HEK293 (cell line): ENCODE measurements at regions not wholly inside any gene's neighbourhood (a gene's known extent, or its start where the extent isn't known, plus 50 kb on each side); places are given as distances from the start of the nearest gene placed in this dataset.
"Not testable (repeated sequence)": the region's sequence is repeated elsewhere in the genome, so short reads cannot be mapped to it uniquely, and the experiment has no call there.

Experiments used
- CTCF ChIA-PET: fragments of 350-600 bp; formaldehyde crosslinking; extraction: SDS; loops from one replicate; lab custom pipeline; 2021; ENCODE audit warnings: antibody characterized with exemption; lab: Yijun Ruan, JAX
- POLR2A ChIA-PET: fragments of 300-600 bp; formaldehyde crosslinking; extraction: SDS; loops from one replicate; lab custom pipeline; 2020; ENCODE audit warnings: antibody characterized with exemption, inconsistent platforms; lab: Yijun Ruan, JAX
- H3K27ac ChIP-seq: fragments of 200-500 bp; sonication (Bioruptor generic); 2 replicates; pipeline ENCODE4 v1.5.1; 2014; ENCODE audit warnings: low read depth, low read length, control low read depth, inconsistent platforms; ENCODE audit errors: extremely low read depth
- H3K36me3 ChIP-seq, 2 experiments: fragments of 200-500 bp in 1 of 2; sonication (Bioruptor generic) in 1 of 2; 1 replicate in 1 of 2; 2 replicates in 1 of 2; pipeline ENCODE4 v1.5.1; 2014 to 2017; ENCODE audit warnings: inconsistent platforms in 2 of 2, low read length in 2 of 2; ENCODE audit not compliant: control insufficient read depth in 2 of 2, insufficient read depth in 1 of 2
- H3K4me1 ChIP-seq: fragments of 200-500 bp; sonication (Bioruptor generic); 2 replicates; pipeline ENCODE4 v1.5.1; 2014; ENCODE audit warnings: mild to moderate bottlenecking, low read length, inconsistent platforms; ENCODE audit not compliant: control insufficient read depth, insufficient read depth
- H3K4me3 ChIP-seq: 2 replicates; pipeline ENCODE4 v1.5.1; 2011; ENCODE audit warnings: low read depth, mild to moderate bottlenecking, control low read depth, low read length, moderate library complexity
- H3K9me3 ChIP-seq: fragments of 200-500 bp; sonication (Bioruptor generic); 2 replicates; pipeline ENCODE4 v1.5.1; 2014; ENCODE audit warnings: low read depth, low read length, inconsistent platforms; ENCODE audit not compliant: control insufficient read depth, insufficient read depth
- KLF1 ChIP-seq: fragments of 450-650 bp; formaldehyde crosslinking; IDR thresholded peaks from 2 replicates; pipeline ENCODE4 v1.5.1; 2016; ENCODE audit warnings: missing biosample characterization, missing genetic modification characterization
- RBAK ChIP-seq: fragments of 450-650 bp; formaldehyde crosslinking; IDR thresholded peaks from 2 replicates; pipeline ENCODE4 v1.5.1; 2016; ENCODE audit warnings: missing biosample characterization, missing genetic modification characterization
- SP3 ChIP-seq: fragments of 450-650 bp; formaldehyde crosslinking; IDR thresholded peaks from 2 replicates; pipeline ENCODE4 v1.5.1; 2016; ENCODE audit warnings: missing biosample characterization, missing genetic modification characterization
- ZFHX2 ChIP-seq: fragments of 450-650 bp; formaldehyde crosslinking; conservative IDR thresholded peaks from 2 replicates; pipeline ENCODE4 v1.5.1; 2016; ENCODE audit warnings: missing biosample characterization, missing genetic modification characterization
- ZFP69B ChIP-seq: fragments of 450-650 bp; formaldehyde crosslinking; IDR thresholded peaks from 2 replicates; pipeline ENCODE4 v1.5.1; 2016; ENCODE audit warnings: missing biosample characterization, missing genetic modification characterization
- ZNF19 ChIP-seq: fragments of 450-650 bp; formaldehyde crosslinking; IDR thresholded peaks from 2 replicates; pipeline ENCODE4; 2016; ENCODE audit warnings: missing biosample characterization, missing genetic modification characterization, low read depth
- ZNF302 ChIP-seq: fragments of 450-650 bp; formaldehyde crosslinking; IDR thresholded peaks from 2 replicates; pipeline ENCODE4 v1.5.1; 2016; ENCODE audit warnings: missing biosample characterization, missing genetic modification characterization, low read depth
- ZNF391 ChIP-seq: fragments of 450-650 bp; formaldehyde crosslinking; IDR thresholded peaks from 2 replicates; pipeline ENCODE4 v1.5.1; 2016; ENCODE audit warnings: low read depth, missing biosample characterization, missing genetic modification characterization, borderline replicate concordance
- ZNF629 ChIP-seq: fragments of 450-650 bp; formaldehyde crosslinking; IDR thresholded peaks from 2 replicates; pipeline ENCODE4 v1.5.1; 2017; ENCODE audit warnings: missing biosample characterization, missing genetic modification characterization
- ZNF768 ChIP-seq: fragments of 450-650 bp; formaldehyde crosslinking; IDR thresholded peaks from 2 replicates; pipeline ENCODE4 v1.5.1; 2018; ENCODE audit warnings: missing biosample characterization, mild to moderate bottlenecking, missing genetic modification characterization
- ZNF837 ChIP-seq: fragments of 450-650 bp; formaldehyde crosslinking; IDR thresholded peaks from 2 replicates; pipeline ENCODE4 v1.5.1; 2016; ENCODE audit warnings: missing biosample characterization, missing genetic modification characterization
- TF ChIP-seq, protein P1 (sequence below): fragments of 450-650 bp; formaldehyde crosslinking; IDR thresholded peaks from 2 replicates; pipeline ENCODE4 v1.5.1; 2016; ENCODE audit warnings: missing biosample characterization, missing genetic modification characterization
- TF ChIP-seq, protein P2 (sequence below): fragments of 450-650 bp; formaldehyde crosslinking; IDR thresholded peaks from 2 replicates; pipeline ENCODE4 v1.5.1; 2016; ENCODE audit warnings: missing biosample characterization, missing genetic modification characterization
- TF ChIP-seq, protein P3 (sequence below): fragments of 450-650 bp; formaldehyde crosslinking; IDR thresholded peaks from 2 replicates; pipeline ENCODE4 v1.5.1; 2016; ENCODE audit warnings: missing biosample characterization, missing genetic modification characterization
- TF ChIP-seq, protein P4 (sequence below): fragments of 450-650 bp; IDR thresholded peaks from 2 replicates; pipeline ENCODE4 v1.5.1; 2018; ENCODE audit warnings: missing biosample characterization, mild to moderate bottlenecking, missing genetic modification characterization
- TF ChIP-seq, protein P5 (sequence below): fragments of 450-650 bp; formaldehyde crosslinking; IDR thresholded peaks from 2 replicates; pipeline ENCODE4 v1.5.1; 2016; ENCODE audit warnings: missing biosample characterization, missing genetic modification characterization
- TF ChIP-seq, protein P6 (sequence below): fragments of 450-650 bp; formaldehyde crosslinking; IDR thresholded peaks from 2 replicates; pipeline ENCODE4 v1.5.1; 2017; ENCODE audit warnings: missing biosample characterization, missing genetic modification characterization

DNA sequence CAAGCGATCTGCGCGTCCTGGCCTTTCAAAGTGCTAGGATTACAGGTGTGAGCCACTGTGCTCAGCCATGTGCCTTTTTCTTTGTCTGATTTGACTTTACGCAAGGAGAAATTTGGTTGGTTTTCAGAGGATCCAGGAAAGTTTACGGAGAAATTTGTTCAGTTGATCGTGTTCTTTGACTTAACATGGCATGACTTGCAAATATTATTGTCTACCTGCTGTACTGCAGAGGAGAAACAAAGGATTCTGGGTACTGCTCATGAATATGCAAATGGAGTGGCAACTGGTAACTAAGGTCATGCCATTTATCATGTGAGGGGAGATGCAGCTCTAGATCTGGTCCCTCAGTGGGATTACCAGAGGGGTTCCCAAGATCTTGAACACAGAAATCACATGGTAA lies 68.8 kb upstream of the CHD6 start (continued):
- TF ChIP-seq ZFP69B (tag by site-specific recombination): no peak
- TF ChIP-seq, protein P1, sequence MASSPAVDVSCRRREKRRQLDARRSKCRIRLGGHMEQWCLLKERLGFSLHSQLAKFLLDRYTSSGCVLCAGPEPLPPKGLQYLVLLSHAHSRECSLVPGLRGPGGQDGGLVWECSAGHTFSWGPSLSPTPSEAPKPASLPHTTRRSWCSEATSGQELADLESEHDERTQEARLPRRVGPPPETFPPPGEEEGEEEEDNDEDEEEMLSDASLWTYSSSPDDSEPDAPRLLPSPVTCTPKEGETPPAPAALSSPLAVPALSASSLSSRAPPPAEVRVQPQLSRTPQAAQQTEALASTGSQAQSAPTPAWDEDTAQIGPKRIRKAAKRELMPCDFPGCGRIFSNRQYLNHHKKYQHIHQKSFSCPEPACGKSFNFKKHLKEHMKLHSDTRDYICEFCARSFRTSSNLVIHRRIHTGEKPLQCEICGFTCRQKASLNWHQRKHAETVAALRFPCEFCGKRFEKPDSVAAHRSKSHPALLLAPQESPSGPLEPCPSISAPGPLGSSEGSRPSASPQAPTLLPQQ (tag by site-specific recombination): no peak
- TF ChIP-seq, protein P2, sequence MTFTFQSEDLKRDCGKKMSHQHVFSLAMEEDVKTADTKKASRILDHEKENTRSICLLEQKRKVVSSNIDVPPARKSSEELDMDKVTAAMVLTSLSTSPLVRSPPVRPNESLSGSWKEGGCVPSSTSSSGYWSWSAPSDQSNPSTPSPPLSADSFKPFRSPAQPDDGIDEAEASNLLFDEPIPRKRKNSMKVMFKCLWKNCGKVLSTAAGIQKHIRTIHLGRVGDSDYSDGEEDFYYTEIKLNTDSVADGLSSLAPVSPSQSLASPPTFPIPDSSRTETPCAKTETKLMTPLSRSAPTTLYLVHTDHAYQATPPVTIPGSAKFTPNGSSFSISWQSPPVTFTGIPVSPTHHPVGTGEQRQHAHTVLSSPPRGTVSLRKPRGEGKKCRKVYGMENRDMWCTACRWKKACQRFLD (tag by site-specific recombination): no peak
- TF ChIP-seq KLF1 (tag by site-specific recombination): no peak
- no peak for TF ChIP-seq ZNF302 (tag by site-specific recombination)
- TF ChIP-seq ZNF391 (tag by site-specific recombination): no peak
- TF ChIP-seq, protein P3, sequence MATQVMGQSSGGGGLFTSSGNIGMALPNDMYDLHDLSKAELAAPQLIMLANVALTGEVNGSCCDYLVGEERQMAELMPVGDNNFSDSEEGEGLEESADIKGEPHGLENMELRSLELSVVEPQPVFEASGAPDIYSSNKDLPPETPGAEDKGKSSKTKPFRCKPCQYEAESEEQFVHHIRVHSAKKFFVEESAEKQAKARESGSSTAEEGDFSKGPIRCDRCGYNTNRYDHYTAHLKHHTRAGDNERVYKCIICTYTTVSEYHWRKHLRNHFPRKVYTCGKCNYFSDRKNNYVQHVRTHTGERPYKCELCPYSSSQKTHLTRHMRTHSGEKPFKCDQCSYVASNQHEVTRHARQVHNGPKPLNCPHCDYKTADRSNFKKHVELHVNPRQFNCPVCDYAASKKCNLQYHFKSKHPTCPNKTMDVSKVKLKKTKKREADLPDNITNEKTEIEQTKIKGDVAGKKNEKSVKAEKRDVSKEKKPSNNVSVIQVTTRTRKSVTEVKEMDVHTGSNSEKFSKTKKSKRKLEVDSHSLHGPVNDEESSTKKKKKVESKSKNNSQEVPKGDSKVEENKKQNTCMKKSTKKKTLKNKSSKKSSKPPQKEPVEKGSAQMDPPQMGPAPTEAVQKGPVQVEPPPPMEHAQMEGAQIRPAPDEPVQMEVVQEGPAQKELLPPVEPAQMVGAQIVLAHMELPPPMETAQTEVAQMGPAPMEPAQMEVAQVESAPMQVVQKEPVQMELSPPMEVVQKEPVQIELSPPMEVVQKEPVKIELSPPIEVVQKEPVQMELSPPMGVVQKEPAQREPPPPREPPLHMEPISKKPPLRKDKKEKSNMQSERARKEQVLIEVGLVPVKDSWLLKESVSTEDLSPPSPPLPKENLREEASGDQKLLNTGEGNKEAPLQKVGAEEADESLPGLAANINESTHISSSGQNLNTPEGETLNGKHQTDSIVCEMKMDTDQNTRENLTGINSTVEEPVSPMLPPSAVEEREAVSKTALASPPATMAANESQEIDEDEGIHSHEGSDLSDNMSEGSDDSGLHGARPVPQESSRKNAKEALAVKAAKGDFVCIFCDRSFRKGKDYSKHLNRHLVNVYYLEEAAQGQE (tag by site-specific recombination): no peak
- no peak for TF ChIP-seq ZNF768 (tag by site-specific recombination)
- TF ChIP-seq, protein P4, sequence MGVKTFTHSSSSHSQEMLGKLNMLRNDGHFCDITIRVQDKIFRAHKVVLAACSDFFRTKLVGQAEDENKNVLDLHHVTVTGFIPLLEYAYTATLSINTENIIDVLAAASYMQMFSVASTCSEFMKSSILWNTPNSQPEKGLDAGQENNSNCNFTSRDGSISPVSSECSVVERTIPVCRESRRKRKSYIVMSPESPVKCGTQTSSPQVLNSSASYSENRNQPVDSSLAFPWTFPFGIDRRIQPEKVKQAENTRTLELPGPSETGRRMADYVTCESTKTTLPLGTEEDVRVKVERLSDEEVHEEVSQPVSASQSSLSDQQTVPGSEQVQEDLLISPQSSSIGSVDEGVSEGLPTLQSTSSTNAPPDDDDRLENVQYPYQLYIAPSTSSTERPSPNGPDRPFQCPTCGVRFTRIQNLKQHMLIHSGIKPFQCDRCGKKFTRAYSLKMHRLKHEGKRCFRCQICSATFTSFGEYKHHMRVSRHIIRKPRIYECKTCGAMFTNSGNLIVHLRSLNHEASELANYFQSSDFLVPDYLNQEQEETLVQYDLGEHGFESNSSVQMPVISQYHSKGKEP: no peak
- no peak for TF ChIP-seq ZNF629 (tag by site-specific recombination)
- TF ChIP-seq SP3: no peak
- TF ChIP-seq, protein P5, sequence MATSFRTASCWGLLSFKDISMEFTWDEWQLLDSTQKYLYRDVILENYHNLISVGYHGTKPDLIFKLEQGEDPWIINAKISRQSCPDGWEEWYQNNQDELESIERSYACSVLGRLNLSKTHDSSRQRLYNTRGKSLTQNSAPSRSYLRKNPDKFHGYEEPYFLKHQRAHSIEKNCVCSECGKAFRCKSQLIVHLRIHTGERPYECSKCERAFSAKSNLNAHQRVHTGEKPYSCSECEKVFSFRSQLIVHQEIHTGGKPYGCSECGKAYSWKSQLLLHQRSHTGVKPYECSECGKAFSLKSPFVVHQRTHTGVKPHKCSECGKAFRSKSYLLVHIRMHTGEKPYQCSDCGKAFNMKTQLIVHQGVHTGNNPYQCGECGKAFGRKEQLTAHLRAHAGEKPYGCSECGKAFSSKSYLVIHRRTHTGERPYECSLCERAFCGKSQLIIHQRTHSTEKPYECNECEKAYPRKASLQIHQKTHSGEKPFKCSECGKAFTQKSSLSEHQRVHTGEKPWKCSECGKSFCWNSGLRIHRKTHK (tag by site-specific recombination): no peak
- no peak for TF ChIP-seq ZNF837

DNA sequence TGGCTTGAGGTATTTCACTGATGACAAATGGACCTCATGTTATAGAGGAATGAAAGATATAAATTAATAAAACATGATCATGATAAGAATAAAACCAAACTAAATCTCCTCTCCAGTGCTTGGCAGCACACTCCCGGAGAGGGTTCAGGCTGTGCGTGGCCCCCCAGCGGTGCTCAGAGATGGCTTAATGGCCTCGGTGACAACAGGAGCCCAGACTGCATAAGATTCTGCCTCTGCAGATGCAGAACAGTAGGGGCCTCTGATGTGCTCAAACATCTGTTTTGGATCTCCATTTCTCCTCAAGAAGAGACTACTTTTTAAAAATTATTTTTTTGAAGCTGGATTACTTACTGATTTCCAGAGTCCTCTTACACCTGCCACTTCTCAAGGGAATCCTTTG lies 67.0 kb upstream of the CHD6 start:
- H3K9me3 ChIP-seq, H3K4me1 ChIP-seq, H3K36me3 ChIP-seq, CTCF ChIA-PET, H3K27ac ChIP-seq, POLR2A ChIA-PET, H3K4me3 ChIP-seq: not testable (repeated sequence)

DNA sequence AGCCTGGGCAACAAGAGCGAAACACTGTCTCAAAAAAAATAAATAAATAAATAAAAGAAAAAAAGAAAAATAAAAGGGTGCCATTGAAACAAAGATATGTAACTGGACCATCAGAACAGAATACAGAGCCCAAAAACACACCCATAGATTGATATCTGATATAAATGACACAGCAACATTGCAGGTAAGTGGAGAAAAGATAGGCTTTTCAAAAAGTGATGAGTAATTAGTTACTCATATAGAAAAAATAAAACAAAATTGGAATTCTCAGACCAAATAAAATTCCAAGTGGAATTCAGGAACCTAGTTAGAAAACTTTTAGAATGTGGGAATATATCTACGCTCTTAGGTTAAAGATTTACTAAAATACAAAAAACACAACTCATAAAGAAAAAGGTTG lies 60.6 kb upstream of the CHD6 start:
- Histone ChIP-seq H3K9me3 (no peaks in the 10 kb centered on the region), H3K36me3 (no peaks in the 10 kb centered on the region), H3K27ac (no peak overlapping the region), H3K4me1 (no peaks in the 10 kb centered on the region), H3K4me3 (no peak overlapping the region)
- CTCF ChIA-PET: interaction anchor here (0.6 kb wide), 1 partner anchor 432 kb away, joined by 3 read pairs; no protein-coding TSS in a partner anchor
- POLR2A ChIA-PET: no interaction called here
- TF ChIP-seq ZNF19 (tag by site-specific recombination): no peak
- TF ChIP-seq, protein P6, sequence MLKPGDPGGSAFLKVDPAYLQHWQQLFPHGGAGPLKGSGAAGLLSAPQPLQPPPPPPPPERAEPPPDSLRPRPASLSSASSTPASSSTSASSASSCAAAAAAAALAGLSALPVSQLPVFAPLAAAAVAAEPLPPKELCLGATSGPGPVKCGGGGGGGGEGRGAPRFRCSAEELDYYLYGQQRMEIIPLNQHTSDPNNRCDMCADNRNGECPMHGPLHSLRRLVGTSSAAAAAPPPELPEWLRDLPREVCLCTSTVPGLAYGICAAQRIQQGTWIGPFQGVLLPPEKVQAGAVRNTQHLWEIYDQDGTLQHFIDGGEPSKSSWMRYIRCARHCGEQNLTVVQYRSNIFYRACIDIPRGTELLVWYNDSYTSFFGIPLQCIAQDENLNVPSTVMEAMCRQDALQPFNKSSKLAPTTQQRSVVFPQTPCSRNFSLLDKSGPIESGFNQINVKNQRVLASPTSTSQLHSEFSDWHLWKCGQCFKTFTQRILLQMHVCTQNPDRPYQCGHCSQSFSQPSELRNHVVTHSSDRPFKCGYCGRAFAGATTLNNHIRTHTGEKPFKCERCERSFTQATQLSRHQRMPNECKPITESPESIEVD (tag by site-specific recombination): no peak
- no peak for TF ChIP-seq ZFHX2 (tag by site-specific recombination)
- no peak for TF ChIP-seq RBAK (tag by site-specific recombination)
